Suprapubic skin (tissue), 4 donors: ENCODE measurements at regions not wholly inside any gene's neighbourhood (a gene's known extent, or its start where the extent isn't known, plus 50 kb on each side); places are given as distances from the start of the nearest gene placed in this dataset.

ENCODE experiments used
- EP300 ChIP-seq: sonication (generic); formaldehyde crosslinking; IDR thresholded peaks from one replicate; pipeline ENCODE4 v1.6.1; 2017; ENCODE audit warnings: antibody characterized with exemption
- POLR2A ChIP-seq, 2 donors: fragments of 450-650 bp; IDR thresholded peaks; one replicate each; pipeline ENCODE4 v1.6.1; 2017; ENCODE audit warnings: antibody characterized with exemption in 2 of 2, mild to moderate bottlenecking in 2 of 2, moderate library complexity in 2 of 2
- POLR2AphosphoS5 ChIP-seq, 3 donors: sonication (generic); formaldehyde crosslinking; IDR thresholded peaks; one replicate each; pipeline ENCODE4 v1.6.1; 2017; ENCODE audit warnings: antibody characterized with exemption in 3 of 3
- TF ChIP-seq, protein P1 (sequence below), 2 donors: fragments of 200-600 bp in 1 of 2; fragments of 450-650 bp in 1 of 2; sonication (generic) in 1 of 2; IDR thresholded peaks; one replicate each; pipeline ENCODE4 v1.5.1; 2016 to 2019; ENCODE audit warnings: antibody characterized with exemption in 2 of 2, mild to moderate bottlenecking in 1 of 2, moderate library complexity in 1 of 2

DNA sequence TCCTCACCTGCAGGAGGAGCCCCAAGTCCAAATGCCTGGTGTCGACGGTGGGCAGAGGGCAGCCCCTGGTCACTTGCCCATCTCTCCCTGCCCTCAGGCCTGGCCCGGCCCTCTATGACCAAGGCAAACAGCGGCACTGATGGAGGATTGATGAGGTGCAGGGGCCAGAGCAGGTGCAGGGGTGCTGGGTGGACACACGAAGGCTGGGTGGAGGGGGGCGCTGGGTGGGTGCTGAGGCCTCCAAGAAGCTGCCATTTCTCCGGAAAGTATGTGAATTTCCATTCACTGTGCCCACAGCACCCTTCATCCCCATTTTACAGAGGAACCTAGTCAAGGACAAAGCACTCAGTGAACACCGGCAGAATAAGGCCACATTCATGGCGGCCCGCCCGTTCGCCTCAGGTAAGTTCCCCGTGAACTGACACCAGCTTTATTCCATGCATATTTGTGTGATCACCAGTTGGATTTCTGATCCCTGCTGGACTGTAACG is 143.8 kb upstream of the PPP1R26 start:
- TF ChIP-seq, protein P1, sequence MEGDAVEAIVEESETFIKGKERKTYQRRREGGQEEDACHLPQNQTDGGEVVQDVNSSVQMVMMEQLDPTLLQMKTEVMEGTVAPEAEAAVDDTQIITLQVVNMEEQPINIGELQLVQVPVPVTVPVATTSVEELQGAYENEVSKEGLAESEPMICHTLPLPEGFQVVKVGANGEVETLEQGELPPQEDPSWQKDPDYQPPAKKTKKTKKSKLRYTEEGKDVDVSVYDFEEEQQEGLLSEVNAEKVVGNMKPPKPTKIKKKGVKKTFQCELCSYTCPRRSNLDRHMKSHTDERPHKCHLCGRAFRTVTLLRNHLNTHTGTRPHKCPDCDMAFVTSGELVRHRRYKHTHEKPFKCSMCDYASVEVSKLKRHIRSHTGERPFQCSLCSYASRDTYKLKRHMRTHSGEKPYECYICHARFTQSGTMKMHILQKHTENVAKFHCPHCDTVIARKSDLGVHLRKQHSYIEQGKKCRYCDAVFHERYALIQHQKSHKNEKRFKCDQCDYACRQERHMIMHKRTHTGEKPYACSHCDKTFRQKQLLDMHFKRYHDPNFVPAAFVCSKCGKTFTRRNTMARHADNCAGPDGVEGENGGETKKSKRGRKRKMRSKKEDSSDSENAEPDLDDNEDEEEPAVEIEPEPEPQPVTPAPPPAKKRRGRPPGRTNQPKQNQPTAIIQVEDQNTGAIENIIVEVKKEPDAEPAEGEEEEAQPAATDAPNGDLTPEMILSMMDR (IDR thresholded peaks at IDR 0.05) = no peak
- TF ChIP-seq POLR2A (IDR thresholded peaks at IDR 0.05) (no peak), POLR2AphosphoS5 (IDR thresholded peaks at IDR 0.05) (no peak), EP300 (no peak)
